ENCODE measurements at regions not wholly inside any gene's neighbourhood (a gene's known extent, or its start where the extent isn't known, plus 50 kb on each side); places are given as distances from the start of the nearest gene placed in this dataset.
A peak's percentile ranks its signal among the peaks of the same experiment; 100 is the strongest.
"Not testable (repeated sequence)": the region's sequence is repeated elsewhere in the genome, so short reads cannot be mapped to it uniquely, and the experiment has no call there.

GRCh38 chr16:22584459-22584858 is 73.8 kb downstream of the NPIPB5 start:
- FAIRE-seq; BruUV-seq (replicated peaks); ATAC-seq; H3K27ac ChIP-seq (ENCODE audit: extremely low read depth, low read depth, low read length); intact Hi-C loops (cut with micrococcal nuclease); H3K4me2 ChIP-seq (ENCODE audit: insufficient read depth, low read length); H3K9me1 ChIP-seq (ENCODE audit: control insufficient read depth, insufficient read depth, low read length); H3K9me3 ChIP-seq (replicated peaks; ENCODE audit: control insufficient read depth, insufficient read depth, low read depth, low read length); H4K20me1 ChIP-seq (replicated peaks; ENCODE audit: control insufficient read depth, insufficient read depth, low read length); H3K36me3 ChIP-seq (ENCODE audit: control insufficient read depth, insufficient read depth, low read length); H3K27me3 ChIP-seq (ENCODE audit: control insufficient read depth in 2 of 2, insufficient read depth in 2 of 2, low read length in 2 of 2); in situ Hi-C loops (cut with MboI); POLR2A ChIA-PET; H3K4me3 ChIP-seq; H2AFZ ChIP-seq (ENCODE audit: low read depth, low read length); H3K79me2 ChIP-seq (ENCODE audit: control insufficient read depth, insufficient read depth, low read length); H3K9ac ChIP-seq (ENCODE audit: insufficient read depth in 1 of 2, low read depth in 2 of 2, low read length in 2 of 2); DNase-seq (ENCODE audit: extremely low read depth in 1 of 4, low spot score in 3 of 4); CTCF ChIA-PET (ENCODE audit: low intra/inter-chr PET ratio); H3K4me1 ChIP-seq (replicated peaks in 1 of 2; ENCODE audit: control insufficient read depth in 2 of 2, insufficient read depth in 2 of 2, low read length in 2 of 2): not testable (repeated sequence)
- TF ChIP-seq ZNF134 (CRISPR knock-in tag; conservative IDR thresholded peaks at IDR 0.05) = peak; percentile 81
- 0% methylated on average over 1 of the region's 3 CpGs for whole genome bisulfite sequencing (ENCODE audit: insufficient coverage, low coverage, missing lambda C conversion rate)

GRCh38 chr16:22584941-22585340 is 74.2 kb downstream of the NPIPB5 start:
- H2AFZ ChIP-seq (ENCODE audit: low read depth, low read length); H3K9me1 ChIP-seq (ENCODE audit: control insufficient read depth, insufficient read depth, low read length); H3K9ac ChIP-seq (ENCODE audit: insufficient read depth in 1 of 2, low read depth in 2 of 2, low read length in 2 of 2); CTCF ChIA-PET (ENCODE audit: low intra/inter-chr PET ratio); H3K79me2 ChIP-seq (ENCODE audit: control insufficient read depth, insufficient read depth, low read length); in situ Hi-C loops (cut with MboI); H4K20me1 ChIP-seq (replicated peaks; ENCODE audit: control insufficient read depth, insufficient read depth, low read length); DNase-seq (ENCODE audit: extremely low read depth in 1 of 4, low spot score in 3 of 4); H3K4me1 ChIP-seq (replicated peaks in 1 of 2; ENCODE audit: control insufficient read depth in 2 of 2, insufficient read depth in 2 of 2, low read length in 2 of 2); H3K4me2 ChIP-seq (ENCODE audit: insufficient read depth, low read length); intact Hi-C loops (cut with micrococcal nuclease); H3K9me3 ChIP-seq (replicated peaks; ENCODE audit: control insufficient read depth, insufficient read depth, low read depth, low read length); H3K27ac ChIP-seq (ENCODE audit: extremely low read depth, low read depth, low read length); H3K36me3 ChIP-seq (ENCODE audit: control insufficient read depth, insufficient read depth, low read length); FAIRE-seq; POLR2A ChIA-PET; H3K27me3 ChIP-seq (ENCODE audit: control insufficient read depth in 2 of 2, insufficient read depth in 2 of 2, low read length in 2 of 2); BruUV-seq (replicated peaks); ATAC-seq; H3K4me3 ChIP-seq: not testable (repeated sequence)
- no CpG with 5 or more reads among the region's 5 CpGs for WGBS (ENCODE audit: insufficient coverage, low coverage, missing lambda C conversion rate)

Measured in K562 (cell line).